ENCODE measurements at regions not wholly inside any gene's neighbourhood (a gene's known extent, or its start where the extent isn't known, plus 50 kb on each side); places are given as distances from the start of the nearest gene placed in this dataset.

- no peak for TF ChIP-seq CTCF (IDR thresholded peaks at IDR 0.05; ENCODE audit: low read length)
- no peak for TF ChIP-seq EZH2 (optimal IDR thresholded peaks at IDR 0.05; ENCODE audit: low read depth, low read length)
- TF ChIP-seq EZH2phosphoT487 (IDR thresholded peaks at IDR 0.05; ENCODE audit: low read length) = no peak
These were observed 153.3 kb upstream of the VRK2 start for GRCh38 chr2:57893347-57893746.
